LNCaP clone FGC (cell line): ENCODE measurements at regions not wholly inside any gene's neighbourhood (a gene's known extent, or its start where the extent isn't known, plus 50 kb on each side); places are given as distances from the start of the nearest gene placed in this dataset.

Experiments used
- DNase-seq: peaks from one replicate; pipeline ENCODE4 v3.0.0-alpha.2; 2011; ENCODE audit warnings: low read depth
- H3K4me3 ChIP-seq: 2 replicates; pipeline ENCODE4 v1.5.1; 2011; ENCODE audit warnings: mild to moderate bottlenecking, low read depth, low read length, control low read depth
- TF ChIP-seq, protein P1 (sequence below): IDR thresholded peaks from 2 replicates; pipeline ENCODE4 v1.5.1; 2012; ENCODE audit warnings: mild to moderate bottlenecking; ENCODE audit not compliant: control insufficient read depth, insufficient read depth; ENCODE audit errors: extremely low read depth

DNA sequence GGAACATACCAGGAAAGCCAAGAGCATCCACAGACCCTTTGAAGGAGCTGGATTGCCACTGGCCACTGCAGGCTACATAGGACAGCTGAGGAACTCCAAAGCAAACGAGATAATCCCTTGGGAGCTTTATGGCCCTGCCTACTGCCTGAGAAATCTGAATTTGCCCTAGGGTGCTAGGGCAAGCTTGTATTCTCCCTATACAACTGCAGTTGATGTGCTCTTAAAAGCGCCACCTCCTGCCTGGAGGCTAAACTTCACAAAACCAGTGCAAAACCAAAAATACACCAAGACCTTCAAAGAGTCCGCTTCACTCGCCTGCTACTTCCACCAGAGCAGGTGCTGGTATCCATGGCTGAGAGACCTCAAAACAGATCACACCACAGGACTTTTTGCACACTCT, 99.6 kb upstream of the KRR1 start:
- TF ChIP-seq, protein P1, sequence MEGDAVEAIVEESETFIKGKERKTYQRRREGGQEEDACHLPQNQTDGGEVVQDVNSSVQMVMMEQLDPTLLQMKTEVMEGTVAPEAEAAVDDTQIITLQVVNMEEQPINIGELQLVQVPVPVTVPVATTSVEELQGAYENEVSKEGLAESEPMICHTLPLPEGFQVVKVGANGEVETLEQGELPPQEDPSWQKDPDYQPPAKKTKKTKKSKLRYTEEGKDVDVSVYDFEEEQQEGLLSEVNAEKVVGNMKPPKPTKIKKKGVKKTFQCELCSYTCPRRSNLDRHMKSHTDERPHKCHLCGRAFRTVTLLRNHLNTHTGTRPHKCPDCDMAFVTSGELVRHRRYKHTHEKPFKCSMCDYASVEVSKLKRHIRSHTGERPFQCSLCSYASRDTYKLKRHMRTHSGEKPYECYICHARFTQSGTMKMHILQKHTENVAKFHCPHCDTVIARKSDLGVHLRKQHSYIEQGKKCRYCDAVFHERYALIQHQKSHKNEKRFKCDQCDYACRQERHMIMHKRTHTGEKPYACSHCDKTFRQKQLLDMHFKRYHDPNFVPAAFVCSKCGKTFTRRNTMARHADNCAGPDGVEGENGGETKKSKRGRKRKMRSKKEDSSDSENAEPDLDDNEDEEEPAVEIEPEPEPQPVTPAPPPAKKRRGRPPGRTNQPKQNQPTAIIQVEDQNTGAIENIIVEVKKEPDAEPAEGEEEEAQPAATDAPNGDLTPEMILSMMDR = peak; percentile 17; the same call in 1 of the 2 replicates
- DNase-seq = no peak
- no peak overlapping the region for H3K4me3 ChIP-seq

DNA sequence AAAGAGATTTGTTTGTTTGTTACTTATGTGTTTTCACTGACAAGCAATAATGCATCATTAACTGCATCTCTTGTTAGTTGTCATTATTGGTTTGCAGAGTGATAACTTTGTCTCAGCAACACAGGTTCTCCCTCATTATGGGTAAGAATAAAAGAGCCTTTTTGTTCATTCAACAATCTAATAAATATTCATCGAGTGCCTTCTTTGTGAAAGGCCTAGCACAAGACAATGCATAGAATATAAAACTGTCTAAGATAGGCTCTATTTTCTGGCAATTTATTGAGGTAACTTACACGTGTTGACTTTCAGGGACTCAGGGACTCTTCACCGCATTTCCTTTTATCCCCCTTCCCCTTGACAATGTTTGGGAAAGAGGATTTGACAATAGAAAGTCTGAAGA, 95.5 kb upstream of the KRR1 start:
- no peak for DNase-seq
- TF ChIP-seq, protein P1 = no peak
- no peak overlapping the region for H3K4me3 ChIP-seq

DNA sequence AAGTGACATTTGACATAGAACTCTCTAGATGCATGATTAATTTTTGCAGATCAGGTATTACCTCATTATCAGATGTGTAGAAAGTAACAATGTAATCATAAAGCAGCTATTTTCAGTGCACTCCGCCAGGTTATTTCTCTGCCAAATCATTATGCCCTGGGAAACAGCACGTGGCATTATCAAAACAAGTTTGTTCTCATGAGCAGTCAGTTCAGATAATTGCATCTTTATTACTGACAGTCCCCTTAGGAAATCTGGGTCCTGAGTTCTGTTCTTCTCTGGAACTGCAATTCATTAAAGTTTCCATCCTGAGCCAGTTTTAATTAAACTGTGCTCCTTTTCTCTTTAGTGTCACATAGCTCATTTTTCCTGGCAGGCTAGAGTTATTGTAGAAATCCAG, 94.7 kb upstream of the KRR1 start:
- TF ChIP-seq, protein P1 = no peak
- DNase-seq = no peak
- no peak overlapping the region for H3K4me3 ChIP-seq

DNA sequence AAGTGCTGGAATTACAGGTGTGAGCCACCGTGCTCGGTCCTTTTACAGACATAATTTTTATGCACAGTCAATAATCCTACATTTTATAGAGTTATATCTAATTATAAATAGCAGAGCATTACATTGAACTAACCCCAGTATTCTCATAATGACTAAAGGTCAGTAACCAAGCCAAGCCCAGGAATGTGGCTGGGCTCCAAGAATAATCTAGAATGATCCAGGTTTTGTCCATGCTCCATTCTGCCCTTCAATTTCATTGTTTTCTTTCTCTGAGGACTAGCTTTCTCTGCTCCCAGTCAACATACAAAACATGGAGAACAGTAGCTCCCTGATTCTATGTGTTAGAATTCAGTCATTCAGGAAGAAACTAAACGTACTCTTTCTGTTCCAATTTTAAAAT, 92.1 kb upstream of the KRR1 start:
- TF ChIP-seq, protein P1 = no peak
- H3K4me3 ChIP-seq = no peak overlapping the region
- DNase-seq = no peak

DNA sequence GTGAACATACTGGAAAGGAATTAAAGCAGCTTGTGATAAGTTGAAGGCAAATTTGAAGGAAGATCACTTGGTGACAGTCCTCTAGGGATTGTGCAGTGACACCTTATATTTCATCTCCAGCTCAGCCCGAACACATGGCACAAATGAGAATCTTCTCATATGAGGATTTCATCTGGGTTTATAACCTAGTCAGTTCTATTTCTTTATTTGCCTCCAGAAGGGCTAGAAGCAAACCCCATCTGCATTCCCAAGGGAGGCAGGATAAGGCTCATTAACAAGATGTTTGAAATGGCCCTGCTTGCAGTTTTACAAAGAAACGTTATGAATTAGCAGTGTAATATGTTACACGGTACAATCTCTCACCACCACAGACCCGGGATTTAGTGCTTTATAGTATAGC, 90.7 kb upstream of the KRR1 start:
- H3K4me3 ChIP-seq = no peak overlapping the region
- no peak for DNase-seq

DNA sequence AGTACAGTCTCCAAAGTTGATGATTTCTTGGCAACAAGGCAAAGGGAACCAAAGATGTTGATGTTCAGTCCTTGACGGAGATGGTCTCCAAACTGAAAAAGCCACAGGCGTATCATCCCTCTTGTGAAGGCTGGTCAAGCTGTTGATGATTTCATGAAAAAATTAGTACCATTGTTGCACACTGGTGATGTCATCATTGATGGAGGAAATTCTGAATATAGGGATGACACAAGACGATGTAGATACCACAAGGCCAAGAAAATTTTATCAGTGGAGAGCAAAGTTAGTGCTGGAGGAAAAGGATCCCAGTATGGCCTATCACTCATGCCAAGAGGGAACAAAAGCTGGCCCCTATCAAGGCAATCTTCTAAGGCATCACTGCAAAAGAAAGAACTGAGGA, 88.7 kb upstream of the KRR1 start:
- DNase-seq = no peak
- H3K4me3 ChIP-seq = no peak overlapping the region
- TF ChIP-seq, protein P1 = no peak

More for the DNA sequence above, 90.7 kb upstream of the KRR1 start:
- TF ChIP-seq, protein P1 = no peak

DNA sequence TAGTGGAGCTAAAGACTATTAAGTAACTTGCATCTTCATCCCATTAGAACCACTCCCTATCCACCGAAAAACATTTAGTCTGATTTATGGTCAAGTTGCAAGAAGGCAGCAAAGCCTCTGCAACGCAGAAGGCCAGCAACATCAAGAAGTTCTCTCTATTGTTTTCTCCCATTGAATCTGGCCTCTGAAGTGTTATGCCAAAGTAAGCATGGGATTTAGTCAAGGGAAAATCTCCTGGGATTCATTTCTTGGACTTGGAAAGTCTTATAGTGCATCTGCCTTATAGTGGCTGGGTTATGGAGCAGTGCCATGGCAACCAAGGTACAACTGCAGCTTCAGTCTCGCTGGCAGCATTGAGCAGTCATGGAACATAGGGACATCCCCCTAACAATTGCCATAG, 87.7 kb upstream of the KRR1 start:
- TF ChIP-seq, protein P1 = no peak
- no peak for DNase-seq
- no peak overlapping the region for H3K4me3 ChIP-seq
